Amygdala (tissue), 56 donors: ENCODE measurements at regions not wholly inside any gene's neighbourhood (a gene's known extent, or its start where the extent isn't known, plus 50 kb on each side); places are given as distances from the start of the nearest gene placed in this dataset.

Experiments used
- DNase-seq, 56 donors: peaks; one replicate each; lab custom pipeline; 2025; lab: John Stamatoyannopoulos, UW

DNA sequence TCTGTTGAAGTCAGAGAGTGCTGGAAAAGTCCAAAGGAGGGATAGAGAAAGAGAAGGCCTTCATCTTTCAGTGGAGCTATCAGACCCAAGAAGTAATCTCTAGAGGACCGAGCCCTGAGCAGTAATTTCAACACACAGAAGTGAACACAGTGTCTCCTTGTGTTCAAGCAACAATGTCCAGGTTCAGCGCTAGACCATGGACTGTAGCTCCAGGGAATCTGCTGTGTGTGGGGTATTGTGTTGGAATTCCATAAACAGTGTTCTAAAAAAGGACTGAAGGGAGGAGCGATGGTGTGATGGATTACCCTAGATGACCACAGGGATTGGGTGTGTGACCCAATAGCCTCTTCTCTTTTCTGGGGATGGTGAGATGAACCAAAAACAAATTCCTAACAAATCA lies 165.9 kb downstream of the BLID start:
- no peak for DNase-seq

DNA sequence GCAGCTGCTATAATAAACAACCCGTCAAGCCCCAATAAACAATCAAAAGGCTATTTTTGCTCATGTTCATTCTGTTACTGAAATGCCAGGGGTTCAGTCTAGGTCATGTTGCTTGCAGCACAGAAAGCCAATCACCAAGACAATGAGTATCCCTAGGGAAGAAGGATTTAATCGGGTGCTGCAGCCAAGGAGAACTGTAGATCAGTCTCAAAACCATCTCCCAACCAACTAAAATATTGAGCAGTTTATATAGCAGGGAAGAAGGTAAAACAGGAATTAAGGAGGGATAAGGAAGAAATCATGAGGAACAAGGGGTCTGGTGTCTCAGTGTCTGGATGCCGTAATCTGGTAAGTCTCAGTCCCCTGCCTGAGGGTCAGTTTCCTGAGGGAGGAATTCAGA lies 169.5 kb downstream of the BLID start:
- DNase-seq, result no peak

DNA sequence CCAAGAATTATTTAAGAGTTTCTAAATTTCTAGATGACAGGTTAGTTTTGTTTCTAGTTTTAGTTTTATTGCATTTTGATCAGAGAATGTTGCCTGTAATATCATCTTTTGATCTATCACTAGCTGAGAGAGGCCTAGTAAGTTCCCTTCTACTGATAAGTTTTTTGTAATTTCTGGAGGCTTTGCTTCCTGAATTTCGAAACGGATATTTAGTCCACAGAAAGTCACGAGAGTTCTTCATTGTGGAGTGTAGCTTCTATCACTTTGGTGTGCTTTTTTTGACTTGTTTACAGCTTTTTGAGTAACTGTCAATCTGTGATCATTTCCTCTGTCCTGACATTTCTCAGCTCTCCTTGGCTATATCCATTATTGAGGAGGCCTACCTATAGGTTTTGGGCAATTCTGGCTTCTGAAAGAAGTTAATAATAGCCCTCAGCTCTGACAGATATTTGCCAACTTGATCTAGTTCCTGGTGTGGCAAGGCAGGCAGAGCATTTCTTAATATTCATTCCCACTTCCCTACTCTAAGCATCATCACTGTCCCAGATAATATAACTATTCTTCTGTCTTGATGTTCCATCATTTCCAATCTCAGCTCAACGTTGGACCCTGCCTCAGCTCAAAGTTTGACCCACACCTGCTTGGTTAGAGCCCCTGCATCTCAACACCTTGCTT lies 171.3 kb downstream of the BLID start:
- no peak for DNase-seq

GRCh38 chr11:121938076-121938475 lies 177.9 kb downstream of the BLID start:
- DNase-seq, result no peak

- no peak for DNase-seq
Observed at GRCh38 chr11:121936781-121937447, 179.1 kb downstream of the BLID start.

DNA sequence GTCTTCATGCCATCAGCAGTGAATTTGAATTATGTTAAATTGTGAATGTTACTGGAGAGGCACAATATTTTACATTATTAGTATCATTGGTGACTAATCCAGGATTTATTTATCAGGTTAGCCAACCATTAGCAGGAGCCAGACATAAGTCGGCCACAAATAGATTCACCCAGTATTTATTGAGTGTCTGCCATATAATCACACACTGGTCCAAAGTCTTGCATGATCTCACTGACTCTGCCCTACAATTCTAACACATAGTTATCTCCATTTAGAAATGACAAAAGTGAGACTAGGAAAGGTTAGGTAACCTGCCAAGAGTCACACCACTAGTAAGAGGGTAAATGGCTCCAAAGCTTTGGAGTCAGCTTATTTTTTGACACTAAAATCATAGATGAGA lies 179.6 kb downstream of the BLID start:
- DNase-seq, result no peak

GRCh38 chr11:121933694-121934093 lies 182.3 kb downstream of the BLID start:
- DNase-seq, result no peak

DNA sequence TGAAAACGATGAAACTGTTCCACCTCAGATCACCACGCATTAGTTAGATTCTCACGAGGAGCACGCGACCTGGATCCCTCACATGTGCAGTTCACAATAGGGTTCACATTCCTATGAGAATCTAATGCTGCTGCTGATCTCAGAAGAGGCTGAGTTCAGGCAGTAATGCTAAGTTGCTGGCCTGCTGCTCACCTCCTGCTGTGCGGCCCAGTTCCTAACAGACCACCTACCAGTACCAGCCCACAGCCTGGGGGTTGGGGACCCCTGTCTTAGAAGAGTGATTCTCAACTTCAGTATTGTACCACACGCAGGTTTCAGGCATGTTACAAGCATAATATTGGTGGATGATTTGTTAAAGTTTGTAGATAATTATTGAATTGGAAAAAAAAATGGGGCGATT lies 182.7 kb downstream of the BLID start:
- no peak for DNase-seq

GRCh38 chr11:121932646-121933185 lies 183.3 kb downstream of the BLID start:
- DNase-seq, result no peak

DNA sequence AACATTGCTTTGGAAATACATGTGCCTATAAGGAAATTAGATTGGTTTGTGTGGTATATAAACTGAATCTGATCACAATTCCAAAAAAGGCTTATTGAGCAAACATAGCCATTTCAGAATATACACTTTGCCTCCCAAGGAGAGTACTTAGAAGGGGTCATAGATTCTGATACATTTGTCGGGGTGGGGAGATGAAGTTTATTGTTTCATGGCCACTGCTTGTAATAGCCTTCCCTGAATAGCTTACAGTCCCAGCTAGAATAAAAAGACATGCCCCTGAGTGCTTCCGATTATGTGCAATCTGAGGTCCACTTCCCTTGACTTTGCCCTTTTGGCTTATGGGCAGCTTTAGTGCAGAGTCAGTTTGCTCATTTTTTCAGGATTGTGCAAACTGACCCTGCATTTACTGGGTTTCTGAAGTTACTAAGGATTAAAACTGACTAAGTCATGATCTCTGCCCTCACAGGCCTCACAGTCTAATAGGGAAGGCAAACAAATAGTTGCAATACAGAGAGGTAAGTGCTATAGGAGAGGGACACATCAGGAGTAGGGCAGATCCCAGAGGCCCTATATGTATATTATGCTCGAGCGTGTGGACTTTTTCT lies 184.2 kb downstream of the BLID start:
- no peak for DNase-seq

DNA sequence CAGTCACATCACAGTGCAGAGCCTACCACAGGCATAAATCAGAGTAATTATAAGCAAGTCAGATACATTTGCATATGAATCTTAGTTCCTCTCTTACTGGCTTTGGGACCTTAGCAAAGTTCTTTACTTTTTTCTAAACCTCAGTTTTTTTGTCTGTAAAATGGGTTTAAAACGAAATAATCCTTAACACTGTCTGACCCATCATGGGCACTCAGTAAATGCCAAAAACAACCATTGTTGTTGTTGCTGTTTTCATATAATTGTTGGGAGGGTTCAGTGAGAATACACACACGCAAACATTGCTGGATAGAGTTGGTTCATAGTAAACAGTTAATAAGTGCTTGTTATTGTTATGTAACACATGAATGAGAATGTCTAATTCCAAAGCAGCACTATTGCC lies 184.9 kb downstream of the BLID start:
- DNase-seq, result no peak

GRCh38 chr11:121930004-121930965 lies 185.7 kb downstream of the BLID start:
- DNase-seq, result peak in 15 of 56 donors; percentile 4 to 61 (median 23)

DNA sequence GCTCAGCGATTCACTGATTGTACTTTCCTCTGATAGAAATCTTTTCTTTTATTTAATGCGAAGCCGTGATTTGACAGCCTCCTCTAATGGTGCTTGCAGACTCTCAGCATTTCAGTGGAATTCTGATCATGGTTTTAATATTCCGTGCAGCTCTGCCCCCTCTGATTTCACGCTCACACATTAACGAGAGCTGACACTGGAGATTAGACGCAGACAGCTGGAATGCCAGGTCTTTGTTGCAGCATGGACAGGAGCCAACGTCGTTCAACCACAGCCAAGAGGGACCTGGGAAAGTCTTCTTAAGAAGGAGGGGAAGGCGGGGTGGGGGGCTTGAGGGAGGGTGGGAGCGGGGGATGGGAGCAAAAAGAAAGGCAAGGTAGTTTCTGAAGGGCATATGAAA lies 186.4 kb downstream of the BLID start:
- peak in 49 of 56 donors; percentile 2 to 79 (median 41) for DNase-seq

DNA sequence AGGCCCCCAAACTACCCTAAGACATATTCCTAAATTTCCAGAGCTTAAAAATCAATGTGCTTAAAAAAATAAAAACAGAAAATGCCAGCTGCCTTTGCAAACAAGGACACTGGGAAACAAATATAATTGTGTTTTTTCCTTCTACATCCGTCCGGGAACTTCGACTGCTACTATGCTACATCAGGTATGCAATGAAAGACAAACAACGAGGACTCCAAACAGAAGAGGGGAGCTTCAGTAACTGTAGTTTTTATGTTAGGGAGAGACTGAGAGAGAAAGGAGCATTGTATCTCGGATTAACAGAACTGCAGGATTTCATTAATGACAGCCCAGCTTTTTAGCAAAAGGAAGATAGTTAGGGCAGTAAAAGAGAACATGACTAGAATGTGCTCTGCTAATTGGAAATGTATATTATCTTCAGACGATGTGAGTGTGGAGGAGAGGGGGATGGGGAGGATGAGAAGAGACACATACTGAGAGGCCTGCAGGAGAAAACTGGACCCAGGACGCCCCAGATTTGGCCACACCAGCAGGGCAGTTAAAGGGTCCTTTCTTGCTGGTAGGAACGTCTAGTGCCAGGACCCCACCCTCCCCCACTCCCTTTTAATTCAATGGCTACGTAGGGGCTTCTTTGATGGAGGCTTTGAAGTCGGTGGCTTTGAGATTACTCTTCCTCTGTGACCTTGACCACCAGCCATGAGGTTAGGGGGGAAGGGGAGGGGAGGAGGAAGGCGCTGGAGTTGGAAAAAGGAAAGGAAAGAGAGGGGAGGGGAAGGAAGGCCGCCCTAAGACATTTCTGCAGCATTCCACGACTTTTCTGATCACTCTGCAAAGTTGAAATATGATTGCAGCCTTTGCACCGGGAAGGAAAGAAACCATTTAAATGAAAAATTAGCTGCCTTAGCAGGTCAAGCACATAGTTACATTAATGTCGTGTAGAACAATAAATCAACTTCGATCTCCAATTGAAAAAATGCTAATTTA lies 187.1 kb downstream of the BLID start:
- DNase-seq, result peak in 14 of 56 donors; percentile 3 to 28 (median 10)

GRCh38 chr11:121927789-121928188 lies 188.2 kb downstream of the BLID start:
- no peak for DNase-seq

DNA sequence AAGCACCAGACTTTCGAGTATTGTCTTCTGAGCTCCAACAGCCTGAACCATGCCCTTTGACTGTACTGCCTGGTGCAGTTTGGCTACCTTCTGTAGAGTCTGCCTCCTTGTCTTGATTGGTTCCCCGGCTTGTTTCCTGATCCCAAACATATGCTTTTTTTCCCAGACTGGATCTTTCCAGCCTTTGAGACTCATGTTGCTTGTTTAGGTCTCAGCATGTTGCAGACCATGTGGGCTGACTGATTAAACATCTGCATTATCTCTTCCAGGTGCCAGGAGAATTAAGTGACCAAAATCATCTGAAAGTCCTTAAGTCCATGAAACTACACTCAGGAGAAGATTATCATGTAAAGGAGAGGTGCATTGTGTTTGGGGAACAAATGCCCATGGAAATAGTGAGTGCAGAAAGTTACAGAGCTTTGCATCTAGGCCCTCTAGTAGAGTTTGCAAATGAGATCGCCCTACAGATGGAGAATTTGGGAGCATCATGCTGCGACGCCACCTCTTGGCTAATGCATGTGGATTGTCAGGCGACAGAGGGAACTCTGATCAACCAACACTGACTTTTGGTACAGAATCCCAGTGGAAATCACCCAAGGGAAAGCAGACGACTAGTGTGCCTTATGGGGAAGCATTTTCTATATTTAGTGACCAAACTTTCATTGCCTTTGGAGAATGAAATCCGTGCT lies 188.8 kb downstream of the BLID start:
- DNase-seq, result peak in 1 of 56 donors; percentile 3

- DNase-seq, result no peak
Observed at GRCh38 chr11:121924191-121924590, 191.8 kb downstream of the BLID start.

- no peak for DNase-seq
Observed at GRCh38 chr11:121917482-121917881, 198.5 kb downstream of the BLID start.
